Chondrocyte (in vitro differentiated cells): ENCODE measurements at regions not wholly inside any gene's neighbourhood (a gene's known extent, or its start where the extent isn't known, plus 50 kb on each side); places are given as distances from the start of the nearest gene placed in this dataset.
A peak's percentile ranks its signal among the peaks of the same experiment; 100 is the strongest.
"Not testable (repeated sequence)": the region's sequence is repeated elsewhere in the genome, so short reads cannot be mapped to it uniquely, and the experiment has no call there.

Experiments used
- DNase-seq: peaks from one replicate; pipeline ENCODE4 v3.0.0; 2021; ENCODE audit warnings: mixed read lengths, low spot score
- H3K27ac Mint-ChIP-seq: one replicate; pipeline ENCODE4 v1.8.0; 2021; ENCODE audit warnings: mild to moderate bottlenecking, moderate library complexity, mixed read lengths; ENCODE audit not compliant: unreplicated experiment
- H3K27me3 Mint-ChIP-seq: 2 replicates; pipeline ENCODE4 v1.8.0; 2021; ENCODE audit warnings: low read depth, mixed read lengths
- H3K36me3 Mint-ChIP-seq: 2 replicates; pipeline ENCODE4 v1.8.0; 2021; ENCODE audit warnings: low read depth, mixed read lengths
- H3K4me1 Mint-ChIP-seq: 2 replicates; pipeline ENCODE4 v1.8.0; 2021; ENCODE audit warnings: low read depth, mild to moderate bottlenecking, mixed read lengths
- H3K4me3 Mint-ChIP-seq: one replicate; pipeline ENCODE4 v1.8.0; 2021; ENCODE audit warnings: mild to moderate bottlenecking, moderate library complexity, mixed read lengths; ENCODE audit not compliant: unreplicated experiment
- H3K9me3 Mint-ChIP-seq: 2 replicates; pipeline ENCODE4 v1.8.0; 2021; ENCODE audit warnings: low read depth, mixed read lengths
- TF ChIP-seq, protein P1 (sequence below): fragments of 200-600 bp; sonication (generic); IDR thresholded peaks from 2 replicates; pipeline ENCODE4 v1.5.0; 2021; ENCODE audit warnings: antibody characterized with exemption, mild to moderate bottlenecking, moderate library complexity

DNA sequence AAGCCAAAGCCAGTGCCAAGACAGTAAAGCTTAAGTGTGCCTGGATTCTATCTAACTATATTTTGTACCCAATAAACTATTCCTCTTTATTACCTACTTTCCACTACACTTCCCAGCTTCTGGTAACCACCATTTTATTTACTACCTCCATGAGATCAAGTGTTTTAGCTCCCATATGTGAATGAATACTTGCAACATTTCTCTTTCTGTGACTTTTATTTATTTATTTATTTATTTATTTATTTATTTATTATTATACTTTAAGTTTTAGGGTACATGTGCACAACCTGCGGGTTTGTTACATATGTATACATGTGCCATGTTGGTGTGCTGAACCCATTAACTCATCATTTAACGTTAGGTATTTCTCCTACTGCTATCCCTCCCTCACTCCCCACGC lies 582.1 kb downstream of the AMY1C start:
- TF ChIP-seq, protein P1, sequence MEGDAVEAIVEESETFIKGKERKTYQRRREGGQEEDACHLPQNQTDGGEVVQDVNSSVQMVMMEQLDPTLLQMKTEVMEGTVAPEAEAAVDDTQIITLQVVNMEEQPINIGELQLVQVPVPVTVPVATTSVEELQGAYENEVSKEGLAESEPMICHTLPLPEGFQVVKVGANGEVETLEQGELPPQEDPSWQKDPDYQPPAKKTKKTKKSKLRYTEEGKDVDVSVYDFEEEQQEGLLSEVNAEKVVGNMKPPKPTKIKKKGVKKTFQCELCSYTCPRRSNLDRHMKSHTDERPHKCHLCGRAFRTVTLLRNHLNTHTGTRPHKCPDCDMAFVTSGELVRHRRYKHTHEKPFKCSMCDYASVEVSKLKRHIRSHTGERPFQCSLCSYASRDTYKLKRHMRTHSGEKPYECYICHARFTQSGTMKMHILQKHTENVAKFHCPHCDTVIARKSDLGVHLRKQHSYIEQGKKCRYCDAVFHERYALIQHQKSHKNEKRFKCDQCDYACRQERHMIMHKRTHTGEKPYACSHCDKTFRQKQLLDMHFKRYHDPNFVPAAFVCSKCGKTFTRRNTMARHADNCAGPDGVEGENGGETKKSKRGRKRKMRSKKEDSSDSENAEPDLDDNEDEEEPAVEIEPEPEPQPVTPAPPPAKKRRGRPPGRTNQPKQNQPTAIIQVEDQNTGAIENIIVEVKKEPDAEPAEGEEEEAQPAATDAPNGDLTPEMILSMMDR, result no peak
- Mint-ChIP-seq H3K4me3 (no peak overlapping the region), H3K27me3 (no peaks in the 10 kb centered on the region), H3K9me3 (peaks cover 12% of the 10 kb centered on the region), H3K27ac (no peak overlapping the region), H3K36me3 (no peaks in the 10 kb centered on the region), H3K4me1 (no peaks in the 10 kb centered on the region)
- DNase-seq, result no peak

- not testable (repeated sequence) for H3K27me3 Mint-ChIP-seq, H3K27ac Mint-ChIP-seq, H3K4me1 Mint-ChIP-seq, H3K36me3 Mint-ChIP-seq, H3K4me3 Mint-ChIP-seq
- peak; percentile 41 for DNase-seq
- peaks cover 18% of the 10 kb centered on the region for H3K9me3 Mint-ChIP-seq
These were observed 588.2 kb downstream of the AMY1C start for GRCh38 chr1:104337927-104338326.

GRCh38 chr1:104341944-104342343 lies 592.2 kb downstream of the AMY1C start:
- no peak for DNase-seq
- no peak overlapping the region for H3K4me3 Mint-ChIP-seq
- no peak overlapping the region for H3K27ac Mint-ChIP-seq
- H3K4me1 Mint-ChIP-seq, result no peaks in the 10 kb centered on the region
- TF ChIP-seq, protein P1, result no peak
- peaks cover 10% of the 10 kb centered on the region for H3K9me3 Mint-ChIP-seq
- H3K27me3 Mint-ChIP-seq, result no peaks in the 10 kb centered on the region
- no peaks in the 10 kb centered on the region for H3K36me3 Mint-ChIP-seq

DNA sequence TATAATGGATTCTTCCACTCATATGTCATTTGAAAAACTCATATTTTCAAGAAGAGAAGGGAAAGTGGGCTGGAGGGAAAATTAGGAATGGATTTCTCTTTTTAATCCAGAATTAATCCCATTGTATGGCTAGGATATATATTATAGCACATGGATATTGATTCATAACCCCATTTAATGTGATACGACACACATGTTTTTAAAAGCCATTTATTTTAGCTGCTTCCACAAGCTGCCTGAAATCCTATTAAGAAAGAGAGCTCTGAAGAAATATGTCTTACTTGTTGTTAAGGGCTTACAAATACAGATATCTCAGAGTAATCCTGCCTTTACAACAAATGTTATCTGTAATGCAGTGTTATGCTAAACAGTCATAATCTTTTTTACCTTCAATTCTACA lies 598.6 kb downstream of the AMY1C start:
- peaks cover under 1% of the 10 kb centered on the region for H3K9me3 Mint-ChIP-seq
- TF ChIP-seq, protein P1, result no peak
- no peak overlapping the region for H3K27ac Mint-ChIP-seq
- H3K27me3 Mint-ChIP-seq, result no peaks in the 10 kb centered on the region
- H3K36me3 Mint-ChIP-seq, result no peaks in the 10 kb centered on the region
- no peak for DNase-seq
- no peak overlapping the region for H3K4me3 Mint-ChIP-seq
- H3K4me1 Mint-ChIP-seq, result no peaks in the 10 kb centered on the region

DNA sequence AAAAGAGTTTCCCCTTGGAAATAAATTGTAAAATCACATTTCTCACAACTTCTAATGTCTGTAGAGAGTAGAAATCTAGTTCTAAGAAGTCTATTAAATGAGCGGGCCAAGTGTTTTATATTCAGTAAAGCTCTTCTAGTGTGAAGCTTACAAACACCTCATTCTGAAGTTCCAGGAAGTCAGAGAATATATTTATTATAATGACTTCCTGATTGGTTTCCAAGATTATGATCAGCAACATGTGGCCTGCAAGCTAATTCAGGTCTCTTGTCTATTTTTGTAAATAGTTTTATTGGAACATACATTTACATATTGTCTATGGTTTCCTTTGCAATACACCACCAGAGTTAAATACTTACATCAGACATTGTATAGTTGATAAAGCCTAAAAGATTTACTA lies 603.9 kb downstream of the AMY1C start:
- H3K27me3 Mint-ChIP-seq, result peaks cover 2% of the 10 kb centered on the region
- H3K9me3 Mint-ChIP-seq, result no peaks in the 10 kb centered on the region
- DNase-seq, result no peak
- H3K4me1 Mint-ChIP-seq, result no peaks in the 10 kb centered on the region
- no peaks in the 10 kb centered on the region for H3K36me3 Mint-ChIP-seq
- H3K4me3 Mint-ChIP-seq, result no peak overlapping the region
- H3K27ac Mint-ChIP-seq, result no peak overlapping the region
- TF ChIP-seq, protein P1, result no peak

GRCh38 chr1:104358086-104358485 lies 608.4 kb downstream of the AMY1C start:
- Mint-ChIP-seq H3K4me3 (no peak overlapping the region), H3K27ac (no peak overlapping the region), H3K4me1 (no peaks in the 10 kb centered on the region), H3K27me3 (peaks cover 2% of the 10 kb centered on the region), H3K9me3 (no peaks in the 10 kb centered on the region), H3K36me3 (no peaks in the 10 kb centered on the region)
- TF ChIP-seq, protein P1, result no peak
- no peak for DNase-seq
